GM12874 (cell line): ENCODE measurements at regions not wholly inside any gene's neighbourhood (a gene's known extent, or its start where the extent isn't known, plus 50 kb on each side); places are given as distances from the start of the nearest gene placed in this dataset.

Source experiments
- CTCF ChIP-seq: IDR thresholded peaks from 2 replicates; pipeline ENCODE4 v1.5.1; 2011; ENCODE audit warnings: low read depth, mild to moderate bottlenecking, control low read depth, low read length, moderate library complexity; ENCODE audit not compliant: insufficient read depth

GRCh38 chr1:56378341-56379070 lies 200.9 kb downstream of the PLPP3 start:
- no peak for TF ChIP-seq CTCF

GRCh38 chr1:56377431-56377830 lies 201.9 kb downstream of the PLPP3 start:
- TF ChIP-seq CTCF = no peak

DNA sequence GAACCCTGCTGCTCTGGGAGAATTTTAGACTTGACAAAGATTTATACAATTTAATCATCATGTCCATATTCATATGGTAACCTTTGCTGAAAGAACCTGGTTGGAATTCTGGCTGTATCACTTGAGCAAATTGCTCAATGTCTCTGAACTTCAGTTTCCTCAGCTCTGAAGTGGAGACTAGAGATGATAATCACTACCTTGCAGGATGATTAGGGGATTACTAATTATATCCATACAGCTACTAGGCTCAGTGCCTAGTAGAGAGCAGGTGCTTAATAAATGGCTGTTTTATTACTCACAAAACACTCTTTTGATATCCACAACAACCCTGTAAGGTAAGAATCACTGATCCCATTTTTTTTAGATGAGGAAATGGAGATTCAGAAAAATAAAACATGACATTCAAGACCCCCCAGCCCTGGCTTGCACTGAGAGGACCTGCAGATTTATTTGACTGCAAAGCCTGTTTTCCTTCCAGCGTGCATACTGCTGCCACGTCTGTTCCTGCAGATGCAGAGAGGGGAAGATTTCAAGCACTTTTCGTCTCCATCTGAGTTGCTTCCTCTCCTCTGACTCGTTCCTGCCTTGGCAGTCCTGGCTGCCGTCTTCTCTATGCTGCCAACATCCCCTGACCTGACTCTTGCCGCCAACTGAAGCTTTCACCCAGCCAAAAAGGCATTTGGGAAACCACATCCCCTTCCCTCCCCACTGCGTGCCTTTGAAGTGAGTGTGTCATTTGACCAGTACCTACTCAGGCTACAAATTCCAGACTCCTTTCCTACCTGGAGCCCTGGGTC lies 203.0 kb downstream of the PLPP3 start:
- TF ChIP-seq CTCF = no peak

GRCh38 chr1:56375326-56375804 lies 204.0 kb downstream of the PLPP3 start:
- no peak for TF ChIP-seq CTCF

- TF ChIP-seq CTCF = no peak
Observed at GRCh38 chr1:56374026-56374974, 205.1 kb downstream of the PLPP3 start.

DNA sequence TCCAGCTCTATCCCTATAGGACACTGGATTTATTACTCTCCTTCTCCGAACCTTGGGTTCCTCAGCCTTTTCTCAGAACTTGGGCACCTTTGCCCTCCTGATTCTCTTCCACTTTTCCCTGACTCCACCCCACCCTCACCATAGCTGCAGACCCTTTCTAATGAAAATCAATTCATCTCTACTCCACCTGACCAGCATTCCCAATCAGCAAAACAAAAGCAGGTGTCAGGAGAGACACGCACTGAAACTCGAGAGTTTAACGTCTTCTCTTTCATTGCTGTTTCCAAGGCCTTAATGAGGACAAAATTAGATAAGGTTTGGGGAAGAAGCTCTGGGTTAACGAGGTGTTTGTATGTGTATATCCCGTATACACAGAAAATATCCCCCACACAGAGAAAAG lies 208.8 kb downstream of the PLPP3 start:
- TF ChIP-seq CTCF = no peak
